WTC11 (cell line): ENCODE measurements at regions not wholly inside any gene's neighbourhood (a gene's known extent, or its start where the extent isn't known, plus 50 kb on each side); places are given as distances from the start of the nearest gene placed in this dataset.

Experiments
- ATAC-seq: fragments of 200-7000 bp; cut with Tn5 transposase; 2 replicates; pipeline ENCODE4 v1.10.0; 2021; ENCODE audit warnings: mild to moderate bottlenecking, moderate library complexity
- CTCF ChIA-PET: fragments of 300-600 bp; sonication (Branson Sonifier 250); formaldehyde crosslinking; loops from one replicate; lab custom pipeline; 2021; ENCODE audit warnings: antibody characterized with exemption; lab: Charles Lee
- POLR2A ChIA-PET: fragments of 350-600 bp; sonication (Branson Sonifier 250); formaldehyde crosslinking; loops from one replicate; lab custom pipeline; 2021; ENCODE audit warnings: antibody characterized with exemption; lab: Charles Lee
- DNase-seq: peaks from one replicate; pipeline ENCODE4 v3.0.0; 2021; ENCODE audit warnings: low spot score
- H3K27ac Mint-ChIP-seq: 2 replicates; pipeline ENCODE4 v1.8.0; 2021; ENCODE audit warnings: mixed read lengths
- H3K27me3 Mint-ChIP-seq: 2 replicates; pipeline ENCODE4 v1.8.0; 2021; ENCODE audit warnings: low read depth, mild to moderate bottlenecking, moderate library complexity, mixed read lengths
- H3K36me3 Mint-ChIP-seq: 2 replicates; pipeline ENCODE4 v1.8.0; 2021; ENCODE audit warnings: mixed read lengths
- H3K4me1 Mint-ChIP-seq: 2 replicates; pipeline ENCODE4 v1.8.0; 2022; ENCODE audit warnings: mixed read lengths
- H3K4me3 Mint-ChIP-seq: 2 replicates; pipeline ENCODE4 v1.8.0; 2021; ENCODE audit warnings: mild to moderate bottlenecking, moderate library complexity, mixed read lengths
- H3K9me3 Mint-ChIP-seq: 2 replicates; pipeline ENCODE4 v1.8.0; 2021; ENCODE audit warnings: mixed read lengths
- FOXP4 ChIP-seq: sonication (generic); formaldehyde crosslinking; IDR thresholded peaks from 2 replicates; pipeline ENCODE4 v1.8.0; 2022; ENCODE audit warnings: mild to moderate bottlenecking, missing genetic modification reagents
- GRHL2 ChIP-seq: fragments of 250-450 bp; sonication (Bioruptor Pico); IDR thresholded peaks from 2 replicates; pipeline ENCODE4 v1.8.0; 2022; ENCODE audit warnings: mild to moderate bottlenecking, moderate library complexity; ENCODE audit not compliant: insufficient replicate concordance, severe bottlenecking
- GTF2I ChIP-seq: fragments of 250-450 bp; sonication (Bioruptor Pico); conservative IDR thresholded peaks from 2 replicates; pipeline ENCODE4 v1.4.0; 2021; ENCODE audit warnings: mild to moderate bottlenecking
- JAZF1 ChIP-seq: fragments of 250-450 bp; sonication (Bioruptor Pico); IDR thresholded peaks from 2 replicates; pipeline ENCODE4 v1.9.0; 2021; ENCODE audit warnings: moderate library complexity, mild to moderate bottlenecking, inconsistent platforms
- MXD4 ChIP-seq: fragments of 250-450 bp; sonication (Bioruptor Pico); IDR thresholded peaks from 2 replicates; pipeline ENCODE4 v1.8.0; 2021; ENCODE audit warnings: mild to moderate bottlenecking, moderate library complexity, borderline replicate concordance
- MYBL2 ChIP-seq: sonication (generic); formaldehyde crosslinking; IDR thresholded peaks from 2 replicates; pipeline ENCODE4 v1.8.1; 2023; ENCODE audit warnings: mild to moderate bottlenecking, moderate library complexity, missing genetic modification reagents
- NFYB ChIP-seq: sonication (generic); formaldehyde crosslinking; conservative IDR thresholded peaks from 2 replicates; pipeline ENCODE4 v1.8.0; 2022; ENCODE audit warnings: low read depth, missing genetic modification reagents
- NR1H2 ChIP-seq: sonication (generic); formaldehyde crosslinking; IDR thresholded peaks from 2 replicates; pipeline ENCODE4 v1.9.0; 2021; ENCODE audit warnings: mild to moderate bottlenecking, moderate library complexity, missing genetic modification reagents
- NR2C2 ChIP-seq: sonication (generic); formaldehyde crosslinking; IDR thresholded peaks from 2 replicates; pipeline ENCODE4 v1.8.0; 2022; ENCODE audit warnings: mild to moderate bottlenecking, missing genetic modification reagents
- SOX15 ChIP-seq: fragments of 250-450 bp; sonication (Bioruptor Pico); IDR thresholded peaks from 2 replicates; pipeline ENCODE4 v1.9.0; 2021; ENCODE audit warnings: mild to moderate bottlenecking
- SP1 ChIP-seq: sonication (generic); formaldehyde crosslinking; conservative IDR thresholded peaks from 2 replicates; pipeline ENCODE4 v1.8.1; 2022; ENCODE audit warnings: missing genetic modification reagents
- TEAD1 ChIP-seq: sonication (generic); formaldehyde crosslinking; IDR thresholded peaks from 2 replicates; pipeline ENCODE4 v1.8.0; 2022; ENCODE audit warnings: mild to moderate bottlenecking, missing genetic modification reagents
- ZNF121 ChIP-seq: sonication (generic); formaldehyde crosslinking; IDR thresholded peaks from 2 replicates; pipeline ENCODE4 v1.8.0; 2023; ENCODE audit warnings: missing genetic modification reagents
- ZNF232 ChIP-seq: sonication (generic); formaldehyde crosslinking; IDR thresholded peaks from 2 replicates; pipeline ENCODE4 v1.8.0; 2022; ENCODE audit warnings: mild to moderate bottlenecking, missing genetic modification reagents
- ZNF396 ChIP-seq: fragments of 250-450 bp; sonication (Bioruptor Pico); IDR thresholded peaks from 2 replicates; pipeline ENCODE4 v1.8.0; 2021; ENCODE audit warnings: mild to moderate bottlenecking, moderate library complexity, borderline replicate concordance
- ZNF671 ChIP-seq: fragments of 250-450 bp; sonication (Bioruptor Pico); IDR thresholded peaks from 2 replicates; pipeline ENCODE4 v1.8.0; 2021; ENCODE audit warnings: mild to moderate bottlenecking
- TF ChIP-seq, protein P1 (sequence below): sonication (generic); formaldehyde crosslinking; IDR thresholded peaks from 2 replicates; pipeline ENCODE4 v1.8.0; 2023; ENCODE audit warnings: missing genetic modification reagents, mild to moderate bottlenecking, borderline replicate concordance
- TF ChIP-seq, protein P2 (sequence below): fragments of 200-600 bp; IDR thresholded peaks from 2 replicates; pipeline ENCODE4 v1.8.0; 2022; ENCODE audit warnings: antibody characterized with exemption
- TF ChIP-seq, protein P3 (sequence below): fragments of 250-450 bp; sonication (Bioruptor Pico); IDR thresholded peaks from 2 replicates; pipeline ENCODE4 v1.8.0; 2021; ENCODE audit warnings: mild to moderate bottlenecking

GRCh38 chrY:14351590-14351989 lies 172.7 kb upstream of the NLGN4Y start:
- Mint-ChIP-seq H3K4me3 (no peak overlapping the region), H3K4me1 (peaks cover 68% of the 10 kb centered on the region), H3K9me3 (no peaks in the 10 kb centered on the region), H3K36me3 (0 out of 2 replicates have a peak, but pooled peaks cover 4% of the 10 kb centered on the region), H3K27ac (peak overlapping the region; percentile 44), H3K27me3 (peaks cover 19% of the 10 kb centered on the region)
- DNase-seq (no peak), ATAC-seq (peak; percentile 77)
- TF ChIP-seq SP1 (CRISPR knock-in tag) (no peak), FOXP4 (CRISPR knock-in tag) (peak; percentile 43; the same call in 1 of the 2 replicates), MXD4 (CRISPR knock-in tag) (no peak), GTF2I (no peak)
- ChIA-PET CTCF (no interaction called here), POLR2A (no interaction called here)

GRCh38 chrY:14356154-14356553 lies 168.2 kb upstream of the NLGN4Y start:
- peak overlapping the region; percentile 10; the same call in 1 of the 2 replicates for H3K27ac Mint-ChIP-seq
- H3K27me3 Mint-ChIP-seq, result peaks cover 21% of the 10 kb centered on the region
- CTCF ChIA-PET, result interaction anchor here (1.1 kb wide), 1 partner anchor 27 kb away, joined by 3 read pairs; no protein-coding TSS in a partner anchor
- no peak overlapping the region for H3K4me3 Mint-ChIP-seq
- H3K9me3 Mint-ChIP-seq, result peaks cover 18% of the 10 kb centered on the region
- peak; percentile 45; the same call in 1 of the 2 replicates for ATAC-seq
- TF ChIP-seq NFYB (CRISPR knock-in tag) (no peak), TEAD1 (CRISPR knock-in tag) (no peak), NR1H2 (no peak), SOX15 (CRISPR knock-in tag) (no peak), MYBL2 (CRISPR knock-in tag) (no peak), GRHL2 (CRISPR knock-in tag) (no peak), ZNF671 (CRISPR knock-in tag) (no peak)
- TF ChIP-seq, protein P1, sequence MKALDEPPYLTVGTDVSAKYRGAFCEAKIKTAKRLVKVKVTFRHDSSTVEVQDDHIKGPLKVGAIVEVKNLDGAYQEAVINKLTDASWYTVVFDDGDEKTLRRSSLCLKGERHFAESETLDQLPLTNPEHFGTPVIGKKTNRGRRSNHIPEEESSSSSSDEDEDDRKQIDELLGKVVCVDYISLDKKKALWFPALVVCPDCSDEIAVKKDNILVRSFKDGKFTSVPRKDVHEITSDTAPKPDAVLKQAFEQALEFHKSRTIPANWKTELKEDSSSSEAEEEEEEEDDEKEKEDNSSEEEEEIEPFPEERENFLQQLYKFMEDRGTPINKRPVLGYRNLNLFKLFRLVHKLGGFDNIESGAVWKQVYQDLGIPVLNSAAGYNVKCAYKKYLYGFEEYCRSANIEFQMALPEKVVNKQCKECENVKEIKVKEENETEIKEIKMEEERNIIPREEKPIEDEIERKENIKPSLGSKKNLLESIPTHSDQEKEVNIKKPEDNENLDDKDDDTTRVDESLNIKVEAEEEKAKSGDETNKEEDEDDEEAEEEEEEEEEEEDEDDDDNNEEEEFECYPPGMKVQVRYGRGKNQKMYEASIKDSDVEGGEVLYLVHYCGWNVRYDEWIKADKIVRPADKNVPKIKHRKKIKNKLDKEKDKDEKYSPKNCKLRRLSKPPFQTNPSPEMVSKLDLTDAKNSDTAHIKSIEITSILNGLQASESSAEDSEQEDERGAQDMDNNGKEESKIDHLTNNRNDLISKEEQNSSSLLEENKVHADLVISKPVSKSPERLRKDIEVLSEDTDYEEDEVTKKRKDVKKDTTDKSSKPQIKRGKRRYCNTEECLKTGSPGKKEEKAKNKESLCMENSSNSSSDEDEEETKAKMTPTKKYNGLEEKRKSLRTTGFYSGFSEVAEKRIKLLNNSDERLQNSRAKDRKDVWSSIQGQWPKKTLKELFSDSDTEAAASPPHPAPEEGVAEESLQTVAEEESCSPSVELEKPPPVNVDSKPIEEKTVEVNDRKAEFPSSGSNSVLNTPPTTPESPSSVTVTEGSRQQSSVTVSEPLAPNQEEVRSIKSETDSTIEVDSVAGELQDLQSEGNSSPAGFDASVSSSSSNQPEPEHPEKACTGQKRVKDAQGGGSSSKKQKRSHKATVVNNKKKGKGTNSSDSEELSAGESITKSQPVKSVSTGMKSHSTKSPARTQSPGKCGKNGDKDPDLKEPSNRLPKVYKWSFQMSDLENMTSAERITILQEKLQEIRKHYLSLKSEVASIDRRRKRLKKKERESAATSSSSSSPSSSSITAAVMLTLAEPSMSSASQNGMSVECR (CRISPR knock-in tag), result no peak
- TF ChIP-seq, all 79 proteins: peak for 0
- Mint-ChIP-seq H3K36me3 (peaks cover 29% of the 10 kb centered on the region), H3K4me1 (peaks cover 77% of the 10 kb centered on the region)
- POLR2A ChIA-PET, result no interaction called here
- DNase-seq, result no peak

DNA sequence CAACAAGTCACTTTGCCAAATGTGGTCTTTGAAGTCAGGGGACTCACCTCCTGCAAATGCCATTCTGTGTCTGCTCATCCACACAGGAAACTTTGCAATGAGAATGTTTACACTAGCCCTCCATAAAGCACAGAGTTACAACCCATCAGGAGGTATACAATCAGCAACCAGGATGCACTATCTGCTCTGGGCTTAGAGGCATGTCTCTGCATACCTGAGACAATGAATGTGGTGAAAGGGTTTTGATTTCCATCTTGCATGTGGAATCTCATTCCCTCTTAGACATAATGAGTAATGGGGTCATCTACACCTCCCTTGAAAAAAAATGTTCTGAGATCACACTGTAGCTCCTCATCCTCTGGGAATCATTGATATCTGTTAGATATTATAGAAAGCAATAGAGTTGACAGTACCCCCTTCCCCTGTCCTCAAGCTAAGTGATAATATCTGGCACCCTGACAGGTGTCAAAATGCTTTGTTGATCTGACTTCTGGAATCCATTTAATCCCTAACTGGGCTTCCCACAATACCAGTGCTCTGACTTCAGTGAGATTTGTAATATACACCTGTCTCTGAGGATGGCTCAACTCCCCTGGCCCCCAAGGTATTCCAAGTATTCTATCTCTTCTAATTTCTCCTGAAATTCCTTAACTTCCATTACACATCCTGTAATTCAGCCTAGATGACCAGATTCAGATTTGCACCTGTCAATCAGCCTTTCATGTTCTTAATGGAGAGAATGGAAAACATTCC lies 163.4 kb upstream of the NLGN4Y start:
- TF ChIP-seq JAZF1 (CRISPR knock-in tag) (no peak), ZNF121 (CRISPR knock-in tag) (no peak), ZNF232 (CRISPR knock-in tag) (no peak), NR2C2 (CRISPR knock-in tag) (no peak), ZNF396 (CRISPR knock-in tag) (no peak)
- TF ChIP-seq, protein P2, sequence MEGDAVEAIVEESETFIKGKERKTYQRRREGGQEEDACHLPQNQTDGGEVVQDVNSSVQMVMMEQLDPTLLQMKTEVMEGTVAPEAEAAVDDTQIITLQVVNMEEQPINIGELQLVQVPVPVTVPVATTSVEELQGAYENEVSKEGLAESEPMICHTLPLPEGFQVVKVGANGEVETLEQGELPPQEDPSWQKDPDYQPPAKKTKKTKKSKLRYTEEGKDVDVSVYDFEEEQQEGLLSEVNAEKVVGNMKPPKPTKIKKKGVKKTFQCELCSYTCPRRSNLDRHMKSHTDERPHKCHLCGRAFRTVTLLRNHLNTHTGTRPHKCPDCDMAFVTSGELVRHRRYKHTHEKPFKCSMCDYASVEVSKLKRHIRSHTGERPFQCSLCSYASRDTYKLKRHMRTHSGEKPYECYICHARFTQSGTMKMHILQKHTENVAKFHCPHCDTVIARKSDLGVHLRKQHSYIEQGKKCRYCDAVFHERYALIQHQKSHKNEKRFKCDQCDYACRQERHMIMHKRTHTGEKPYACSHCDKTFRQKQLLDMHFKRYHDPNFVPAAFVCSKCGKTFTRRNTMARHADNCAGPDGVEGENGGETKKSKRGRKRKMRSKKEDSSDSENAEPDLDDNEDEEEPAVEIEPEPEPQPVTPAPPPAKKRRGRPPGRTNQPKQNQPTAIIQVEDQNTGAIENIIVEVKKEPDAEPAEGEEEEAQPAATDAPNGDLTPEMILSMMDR, result no peak
- TF ChIP-seq, protein P3, sequence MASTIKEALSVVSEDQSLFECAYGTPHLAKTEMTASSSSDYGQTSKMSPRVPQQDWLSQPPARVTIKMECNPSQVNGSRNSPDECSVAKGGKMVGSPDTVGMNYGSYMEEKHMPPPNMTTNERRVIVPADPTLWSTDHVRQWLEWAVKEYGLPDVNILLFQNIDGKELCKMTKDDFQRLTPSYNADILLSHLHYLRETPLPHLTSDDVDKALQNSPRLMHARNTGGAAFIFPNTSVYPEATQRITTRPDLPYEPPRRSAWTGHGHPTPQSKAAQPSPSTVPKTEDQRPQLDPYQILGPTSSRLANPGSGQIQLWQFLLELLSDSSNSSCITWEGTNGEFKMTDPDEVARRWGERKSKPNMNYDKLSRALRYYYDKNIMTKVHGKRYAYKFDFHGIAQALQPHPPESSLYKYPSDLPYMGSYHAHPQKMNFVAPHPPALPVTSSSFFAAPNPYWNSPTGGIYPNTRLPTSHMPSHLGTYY (CRISPR knock-in tag), result no peak
- Mint-ChIP-seq H3K36me3 (peaks cover 29% of the 10 kb centered on the region), H3K9me3 (peaks cover 18% of the 10 kb centered on the region), H3K4me3 (no peak overlapping the region), H3K4me1 (peaks cover 59% of the 10 kb centered on the region), H3K27me3 (peaks cover 21% of the 10 kb centered on the region), H3K27ac (no peak overlapping the region)
- no peak for DNase-seq
- no peak for ATAC-seq
- POLR2A ChIA-PET, result no interaction called here
- CTCF ChIA-PET, result no interaction called here
